GM18868 (cell line): ENCODE measurements at regions not wholly inside any gene's neighbourhood (a gene's known extent, or its start where the extent isn't known, plus 50 kb on each side); places are given as distances from the start of the nearest gene placed in this dataset.
A peak's percentile ranks its signal among the peaks of the same experiment; 100 is the strongest.
"Not testable (repeated sequence)": the region's sequence is repeated elsewhere in the genome, so short reads cannot be mapped to it uniquely, and the experiment has no call there.

ENCODE experiments used
- ATAC-seq: cut with Tn5 transposase; IDR thresholded peaks from one replicate; pipeline ENCODE4 v1.9.1; 2021; ENCODE audit warnings: mild to moderate bottlenecking, moderate library complexity; ENCODE audit not compliant: unreplicated experiment

- no peak for ATAC-seq
Observed at GRCh38 chr3:112738366-112738765, 97.4 kb upstream of the CCDC80 start.

GRCh38 chr3:112736805-112737566 lies 96.0 kb upstream of the CCDC80 start:
- peak; percentile 51 for ATAC-seq

GRCh38 chr3:112736386-112736785 lies 95.4 kb upstream of the CCDC80 start:
- no peak for ATAC-seq

- ATAC-seq: no peak
Observed at GRCh38 chr3:112735926-112736325, 95.0 kb upstream of the CCDC80 start.

- peak; percentile 58 for ATAC-seq
Observed at GRCh38 chr3:112734736-112735350, 93.9 kb upstream of the CCDC80 start.

GRCh38 chr3:112734171-112734570 lies 93.2 kb upstream of the CCDC80 start:
- no peak for ATAC-seq

DNA sequence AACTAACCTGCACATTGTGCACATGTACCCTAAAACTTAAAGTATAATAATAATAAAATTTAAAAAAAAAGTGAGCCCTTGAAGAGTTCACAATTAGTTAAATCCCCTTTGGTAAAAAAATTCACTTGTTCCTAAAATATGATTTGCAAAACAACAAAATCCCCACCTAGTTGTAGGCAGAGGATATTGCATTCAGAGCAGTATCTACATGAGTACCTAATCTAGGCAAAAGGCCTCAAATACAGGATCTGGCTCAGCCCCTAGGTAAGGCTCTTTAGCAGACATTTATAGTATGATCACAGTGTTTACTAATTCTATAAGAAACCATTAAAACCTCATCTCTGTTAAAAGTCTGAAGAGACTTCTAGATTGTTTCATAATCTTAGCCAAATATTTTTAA lies 89.3 kb upstream of the CCDC80 start:
- no peak for ATAC-seq

- ATAC-seq: no peak
Observed at GRCh38 chr3:112721231-112721630, 80.3 kb upstream of the CCDC80 start.

- ATAC-seq: no peak
Observed at GRCh38 chr3:112718967-112719366, 78.0 kb upstream of the CCDC80 start.

GRCh38 chr3:112718516-112718915 lies 77.6 kb upstream of the CCDC80 start:
- ATAC-seq: no peak

- ATAC-seq: no peak
Observed at GRCh38 chr3:112709911-112710310, 69.0 kb upstream of the CCDC80 start.

DNA sequence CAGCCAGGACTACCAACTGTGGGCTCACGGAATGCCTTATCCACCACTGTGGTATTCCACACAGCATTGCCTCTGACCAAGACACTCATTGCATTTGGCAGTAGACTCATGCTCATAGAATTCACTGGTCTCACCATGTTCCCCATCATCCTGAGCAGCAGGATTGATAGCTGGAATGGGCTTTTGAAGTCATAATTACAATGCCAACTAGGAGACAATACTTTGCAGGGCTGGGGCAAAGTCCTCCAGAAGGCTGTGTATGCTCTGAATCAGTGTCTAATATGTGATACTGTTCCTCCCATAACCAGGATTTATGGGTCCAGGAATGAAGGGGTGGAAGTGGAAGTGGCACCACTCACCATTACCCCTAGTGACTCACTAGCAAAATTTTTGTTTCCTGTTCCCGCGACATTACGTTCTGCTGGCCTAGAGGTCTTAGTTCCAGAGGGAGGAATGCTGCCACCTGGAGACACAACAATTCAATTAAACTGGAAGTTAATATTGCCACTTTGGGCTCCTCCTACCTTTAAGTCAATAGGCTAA lies 58.6 kb upstream of the CCDC80 start:
- ATAC-seq: no peak

DNA sequence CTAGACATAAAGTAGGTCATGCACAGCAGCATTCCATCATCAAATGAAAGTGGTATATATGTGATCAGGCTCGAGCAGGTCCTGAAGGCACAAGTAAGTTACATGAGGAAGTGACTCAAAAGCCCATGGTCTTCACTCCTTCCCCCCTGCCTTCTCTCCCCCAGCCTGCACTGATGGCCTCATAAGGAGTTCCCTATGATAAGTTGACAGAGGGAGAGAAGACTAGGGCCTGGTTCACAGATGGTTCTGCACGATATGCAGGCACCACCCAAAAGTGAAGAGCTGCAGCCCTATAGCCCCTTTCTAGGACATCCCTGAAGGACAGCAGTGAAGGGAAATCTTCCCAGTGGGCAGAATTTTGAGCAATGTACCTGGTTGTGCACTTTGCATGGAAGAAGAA lies 57.5 kb upstream of the CCDC80 start:
- not testable (repeated sequence) for ATAC-seq

DNA sequence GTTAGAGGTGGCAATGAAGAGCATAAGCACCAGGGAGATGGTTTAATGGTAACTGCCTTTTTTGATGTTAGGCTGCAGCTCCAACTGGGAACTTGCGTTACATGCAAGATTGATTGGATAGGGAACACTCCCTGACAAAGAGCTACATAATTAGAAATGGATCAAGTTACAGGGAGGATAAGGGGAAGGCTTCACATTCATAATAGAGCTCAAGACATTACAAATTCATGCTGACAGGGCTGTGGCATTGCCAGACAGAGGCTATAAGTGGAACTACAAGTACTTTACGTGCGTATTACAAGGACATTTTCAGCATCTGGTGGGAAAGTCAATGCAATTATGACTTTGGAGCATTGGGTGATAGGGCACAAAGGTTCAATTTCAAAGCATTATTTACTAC lies 55.3 kb upstream of the CCDC80 start:
- not testable (repeated sequence) for ATAC-seq

DNA sequence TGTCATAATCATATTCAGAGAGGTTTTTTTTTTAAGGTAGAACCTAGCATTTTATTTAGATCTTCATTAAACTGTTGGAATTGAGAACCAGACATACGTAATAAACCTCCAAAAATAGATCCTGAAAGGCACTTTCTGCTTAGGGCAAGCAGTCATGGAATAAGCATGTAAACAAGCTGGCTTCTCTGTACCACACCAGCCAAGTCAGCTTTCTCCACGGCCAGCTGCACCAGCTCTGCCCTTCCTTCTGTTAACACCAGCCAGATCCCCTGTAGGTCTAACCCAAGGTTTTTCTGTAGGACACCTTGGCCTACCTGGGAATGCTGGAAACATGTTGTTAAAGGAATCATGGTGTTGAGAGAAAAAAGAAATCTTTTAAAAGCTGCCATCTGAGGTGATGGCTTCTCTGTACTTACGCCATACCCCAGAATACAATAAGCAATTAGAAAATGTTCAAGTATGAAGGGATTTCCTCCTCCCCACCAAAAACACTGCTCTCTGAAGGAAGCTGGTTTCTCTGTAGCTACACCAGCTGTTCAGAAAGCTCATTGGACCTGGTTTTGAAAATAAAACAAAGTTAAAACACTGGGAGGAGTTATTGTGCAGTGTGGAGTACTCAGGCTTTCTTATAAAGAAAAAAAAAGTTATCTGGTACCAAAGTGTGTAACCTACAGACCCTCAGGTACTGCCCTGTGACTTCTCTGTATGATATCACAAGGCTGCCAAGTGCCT lies 54.6 kb upstream of the CCDC80 start:
- ATAC-seq: not testable (repeated sequence)

DNA sequence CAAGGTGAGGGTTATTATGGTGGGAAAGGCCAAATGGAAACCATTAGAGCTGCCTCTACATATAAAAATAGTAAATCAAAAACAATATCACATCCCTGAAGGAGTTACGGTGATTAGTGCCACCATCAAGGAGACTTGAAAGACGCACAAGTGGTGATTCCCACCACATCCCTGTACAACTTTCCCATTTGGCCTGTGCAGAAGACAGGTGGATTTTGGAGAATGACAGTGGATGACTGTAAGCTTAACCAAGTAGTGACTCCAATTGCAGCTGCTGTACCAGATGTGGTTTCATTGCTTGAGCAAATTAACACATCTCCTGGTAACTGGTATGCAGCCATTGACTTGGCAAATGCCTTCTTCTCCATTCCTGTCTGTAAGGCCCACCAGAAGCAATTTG lies 54.0 kb upstream of the CCDC80 start:
- not testable (repeated sequence) for ATAC-seq

- no peak for ATAC-seq
Observed at GRCh38 chr3:112693186-112693585, 52.2 kb upstream of the CCDC80 start.
